Activated naive CD4-positive, alpha-beta T cell treated with anti-CD3 and anti-CD28 coated beads for 36 hours (primary cell): ENCODE measurements at regions not wholly inside any gene's neighbourhood (a gene's known extent, or its start where the extent isn't known, plus 50 kb on each side); places are given as distances from the start of the nearest gene placed in this dataset.
"Not testable (repeated sequence)": the region's sequence is repeated elsewhere in the genome, so short reads cannot be mapped to it uniquely, and the experiment has no call there.

Experiments
- CTCF ChIA-PET: fragments of 350-600 bp; sonication (Branson Sonifier 250); formaldehyde crosslinking; loops from one replicate; lab custom pipeline; 2021; ENCODE audit warnings: antibody characterized with exemption; lab: Charles Lee
- DNase-seq: peaks from one replicate; pipeline ENCODE4 v3.0.0-alpha.2; 2020
- H3K27ac Mint-ChIP-seq: one replicate; pipeline ENCODE4 v1.8.0; 2021; ENCODE audit warnings: mild to moderate bottlenecking, mixed read lengths
- H3K27me3 Mint-ChIP-seq: one replicate; pipeline ENCODE4 v1.8.0; 2021; ENCODE audit warnings: low read depth, mixed read lengths
- H3K36me3 Mint-ChIP-seq: one replicate; pipeline ENCODE4 v1.8.0; 2021; ENCODE audit warnings: low read depth, mixed read lengths
- H3K4me1 Mint-ChIP-seq: one replicate; pipeline ENCODE4 v1.8.0; 2021; ENCODE audit warnings: low read depth, mixed read lengths
- H3K4me3 Mint-ChIP-seq: one replicate; pipeline ENCODE4 v1.8.0; 2021; ENCODE audit warnings: mild to moderate bottlenecking, moderate library complexity, mixed read lengths
- H3K9me3 Mint-ChIP-seq: one replicate; pipeline ENCODE4 v1.8.0; 2021; ENCODE audit warnings: mixed read lengths
- intact Hi-C: fragments of 100-400 bp; cut with micrococcal nuclease; formaldehyde crosslinking; loops from one replicate; pipeline ENCODE4 v1.15.1; 2023

DNA sequence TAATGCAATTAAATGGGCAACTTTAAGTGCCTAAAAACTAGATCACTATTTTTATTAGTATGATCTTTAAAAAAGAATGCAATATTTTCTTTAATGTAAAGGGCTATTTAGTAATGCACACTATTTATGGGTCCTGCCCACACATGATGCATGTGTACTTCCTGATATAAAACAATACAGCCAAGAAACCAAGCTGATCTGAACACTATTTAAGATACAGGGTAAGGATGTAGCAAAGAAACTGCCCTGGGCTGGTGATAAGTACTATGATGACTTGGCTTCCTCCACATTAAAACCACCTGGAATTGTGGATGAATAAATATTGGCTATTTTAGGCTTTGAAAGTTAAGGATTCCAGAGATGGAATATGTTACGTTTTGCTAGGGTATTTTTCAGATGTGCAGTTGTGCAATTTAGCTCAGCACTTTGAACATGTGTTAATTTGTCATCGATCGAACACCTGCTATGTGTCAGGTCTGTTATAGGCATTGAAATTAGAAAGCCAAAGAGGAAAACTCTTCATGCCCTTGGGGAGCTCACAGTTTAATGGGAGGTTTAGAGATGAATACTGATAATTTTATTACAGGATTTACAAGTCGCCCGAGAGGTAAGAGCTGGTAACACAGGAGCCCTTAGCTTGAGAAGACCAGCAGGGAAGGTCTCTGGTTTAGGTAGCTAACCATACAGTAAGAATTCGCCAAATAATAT is 276.7 kb downstream of the PLK2 start:
- Mint-ChIP-seq H3K4me3 (no peak overlapping the region), H3K4me1 (no peaks in the 10 kb centered on the region), H3K27me3 (no peaks in the 10 kb centered on the region), H3K27ac (no peak overlapping the region), H3K36me3 (no peaks in the 10 kb centered on the region), H3K9me3 (no peaks in the 10 kb centered on the region)
- intact Hi-C loops: no loop called here
- CTCF ChIA-PET: no interaction called here
- DNase-seq: no peak

DNA sequence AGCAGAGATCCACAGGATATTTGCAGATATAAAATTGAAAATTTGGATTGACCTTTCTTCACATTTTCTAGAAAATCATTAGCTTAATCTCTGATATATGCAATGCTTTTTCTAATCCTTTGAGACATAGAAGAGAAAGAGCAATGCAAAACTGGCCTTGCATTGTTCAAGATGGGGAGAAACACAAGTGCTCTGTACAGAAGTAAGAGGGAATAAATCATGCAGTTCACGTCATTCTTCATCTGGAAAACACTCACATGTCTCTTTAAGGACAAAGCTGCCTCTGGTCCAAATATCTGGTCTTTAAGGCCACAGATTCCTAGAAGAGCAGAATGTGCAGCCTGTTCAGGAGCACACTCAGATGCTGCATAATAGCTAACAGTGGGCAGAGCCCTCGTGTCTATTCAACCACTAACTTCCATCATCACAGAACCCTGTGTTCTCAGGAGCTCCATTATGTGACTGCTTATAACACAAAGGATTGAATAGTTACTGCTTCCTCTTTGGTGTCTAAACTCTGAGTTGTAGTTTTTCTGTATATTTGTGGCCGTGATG is 277.5 kb downstream of the PLK2 start:
- no peak for DNase-seq
- no peaks in the 10 kb centered on the region for H3K36me3 Mint-ChIP-seq
- no peak overlapping the region for H3K4me3 Mint-ChIP-seq
- intact Hi-C loops: no loop called here
- H3K27me3 Mint-ChIP-seq: no peaks in the 10 kb centered on the region
- H3K27ac Mint-ChIP-seq: no peak overlapping the region
- H3K9me3 Mint-ChIP-seq: no peaks in the 10 kb centered on the region
- H3K4me1 Mint-ChIP-seq: no peaks in the 10 kb centered on the region
- CTCF ChIA-PET: no interaction called here

DNA sequence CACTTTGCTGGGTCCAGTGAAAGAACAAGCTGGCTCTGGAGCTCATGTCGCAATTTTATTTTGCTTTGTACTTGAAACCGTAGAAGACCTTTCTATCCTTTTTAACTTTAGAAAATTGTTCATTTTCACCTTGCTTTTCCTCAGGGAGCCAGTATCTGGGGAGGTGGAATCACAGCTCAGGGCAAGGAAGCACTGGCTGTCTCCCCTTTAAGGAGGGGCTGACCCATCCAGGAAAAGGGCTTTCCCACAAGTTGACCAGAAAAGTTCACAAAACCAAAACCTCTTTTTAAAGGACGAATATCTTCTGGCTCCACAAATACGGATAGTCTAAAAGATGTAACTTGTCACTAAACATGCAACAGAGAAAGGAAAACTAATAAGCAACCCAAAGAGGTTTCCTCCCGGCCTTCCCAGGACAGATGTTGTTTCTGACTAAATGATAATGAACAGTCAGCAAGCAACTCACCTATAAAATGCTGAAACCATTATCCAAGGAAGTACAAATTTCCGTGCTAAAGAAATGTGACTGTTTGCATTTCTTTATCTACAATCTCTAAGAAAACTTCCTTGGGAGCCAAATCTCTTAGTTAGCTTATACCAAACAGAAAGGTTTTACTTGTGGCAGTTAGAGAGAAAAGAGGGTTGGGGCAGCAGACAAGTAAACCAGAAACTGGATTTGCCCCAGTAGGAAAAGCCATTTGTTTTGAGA is 278.2 kb downstream of the PLK2 start:
- DNase-seq: no peak
- no peaks in the 10 kb centered on the region for H3K9me3 Mint-ChIP-seq
- CTCF ChIA-PET: no interaction called here
- no peak overlapping the region for H3K4me3 Mint-ChIP-seq
- no peaks in the 10 kb centered on the region for H3K36me3 Mint-ChIP-seq
- H3K4me1 Mint-ChIP-seq: no peaks in the 10 kb centered on the region
- intact Hi-C loops: no loop called here
- no peak overlapping the region for H3K27ac Mint-ChIP-seq
- no peaks in the 10 kb centered on the region for H3K27me3 Mint-ChIP-seq

DNA sequence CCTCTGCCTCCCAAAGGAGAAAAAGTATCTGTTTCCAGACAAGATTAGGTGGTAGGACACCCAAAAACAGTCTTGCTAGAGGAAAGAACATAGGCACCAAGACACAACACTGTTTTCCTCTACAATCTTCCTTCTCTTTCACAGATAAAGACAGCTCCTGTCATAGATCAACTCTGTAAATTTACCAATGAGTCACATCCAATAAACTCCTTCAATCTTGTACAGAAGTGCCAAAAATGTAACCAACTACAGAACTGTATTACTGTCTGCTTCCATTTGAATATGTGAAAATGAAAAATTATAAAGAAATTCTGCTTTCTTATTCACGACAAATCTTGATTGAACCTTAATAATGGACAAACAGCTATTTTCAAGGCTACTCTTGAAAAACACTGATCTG is 286.9 kb downstream of the PLK2 start:
- CTCF ChIA-PET: no interaction called here
- H3K27me3 Mint-ChIP-seq: peaks cover 2% of the 10 kb centered on the region
- H3K36me3 Mint-ChIP-seq: no peaks in the 10 kb centered on the region
- DNase-seq: no peak
- intact Hi-C loops: no loop called here
- no peak overlapping the region for H3K27ac Mint-ChIP-seq
- no peaks in the 10 kb centered on the region for H3K4me1 Mint-ChIP-seq
- no peaks in the 10 kb centered on the region for H3K9me3 Mint-ChIP-seq
- H3K4me3 Mint-ChIP-seq: no peak overlapping the region

DNA sequence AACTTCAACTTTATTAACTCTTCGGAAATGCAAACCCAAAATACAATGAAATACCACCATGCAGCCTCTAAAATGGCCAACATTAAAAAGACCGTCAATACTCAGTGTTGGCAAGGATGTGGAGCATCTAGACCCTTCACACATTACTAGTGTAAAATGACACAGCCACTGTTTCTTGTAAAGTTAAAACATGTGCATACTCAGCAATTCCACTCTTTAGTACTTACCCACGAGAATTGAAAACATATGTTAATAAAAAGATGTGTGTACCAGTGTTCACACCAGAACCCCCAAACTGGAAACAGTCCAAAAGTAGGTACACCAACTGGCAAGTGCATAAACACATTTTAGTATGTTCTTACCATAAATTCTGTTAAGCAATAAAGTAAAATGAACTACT is 294.7 kb downstream of the PLK2 start:
- intact Hi-C loops: no loop called here

DNA sequence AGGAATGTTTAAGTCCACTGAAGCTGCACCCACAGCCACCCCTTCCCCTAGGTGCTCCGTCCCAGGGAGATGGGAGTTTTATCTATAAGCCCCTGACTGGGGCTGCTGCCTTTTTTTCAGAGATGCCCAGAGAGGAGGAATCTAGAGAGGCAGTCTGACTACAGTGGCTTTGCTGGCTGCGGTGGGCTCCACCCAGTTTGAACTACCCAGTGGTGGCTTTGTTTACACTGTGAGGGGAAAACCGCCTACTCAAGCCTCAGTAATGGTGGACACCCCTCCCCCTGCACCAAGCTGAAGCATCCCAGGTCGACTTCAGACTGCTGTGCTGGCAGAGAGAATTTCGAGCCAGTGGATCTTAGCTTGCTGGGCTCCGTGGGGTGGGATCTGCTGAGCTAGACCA is 298.0 kb downstream of the PLK2 start:
- H3K4me1 Mint-ChIP-seq, H3K27me3 Mint-ChIP-seq, CTCF ChIA-PET, DNase-seq, H3K27ac Mint-ChIP-seq, H3K9me3 Mint-ChIP-seq, H3K4me3 Mint-ChIP-seq, H3K36me3 Mint-ChIP-seq, intact Hi-C loops: not testable (repeated sequence)

More for the DNA sequence above, 294.7 kb downstream of the PLK2 start:
- H3K27ac Mint-ChIP-seq: no peak overlapping the region
- no peak overlapping the region for H3K4me3 Mint-ChIP-seq
- CTCF ChIA-PET: interaction anchor here (0.6 kb wide), 1 partner anchor 1263 kb away, joined by 3 read pairs; no protein-coding TSS in a partner anchor
- no peaks in the 10 kb centered on the region for H3K36me3 Mint-ChIP-seq
- H3K9me3 Mint-ChIP-seq: no peaks in the 10 kb centered on the region
- peaks cover 2% of the 10 kb centered on the region for H3K27me3 Mint-ChIP-seq
- no peak for DNase-seq
- H3K4me1 Mint-ChIP-seq: no peaks in the 10 kb centered on the region

DNA sequence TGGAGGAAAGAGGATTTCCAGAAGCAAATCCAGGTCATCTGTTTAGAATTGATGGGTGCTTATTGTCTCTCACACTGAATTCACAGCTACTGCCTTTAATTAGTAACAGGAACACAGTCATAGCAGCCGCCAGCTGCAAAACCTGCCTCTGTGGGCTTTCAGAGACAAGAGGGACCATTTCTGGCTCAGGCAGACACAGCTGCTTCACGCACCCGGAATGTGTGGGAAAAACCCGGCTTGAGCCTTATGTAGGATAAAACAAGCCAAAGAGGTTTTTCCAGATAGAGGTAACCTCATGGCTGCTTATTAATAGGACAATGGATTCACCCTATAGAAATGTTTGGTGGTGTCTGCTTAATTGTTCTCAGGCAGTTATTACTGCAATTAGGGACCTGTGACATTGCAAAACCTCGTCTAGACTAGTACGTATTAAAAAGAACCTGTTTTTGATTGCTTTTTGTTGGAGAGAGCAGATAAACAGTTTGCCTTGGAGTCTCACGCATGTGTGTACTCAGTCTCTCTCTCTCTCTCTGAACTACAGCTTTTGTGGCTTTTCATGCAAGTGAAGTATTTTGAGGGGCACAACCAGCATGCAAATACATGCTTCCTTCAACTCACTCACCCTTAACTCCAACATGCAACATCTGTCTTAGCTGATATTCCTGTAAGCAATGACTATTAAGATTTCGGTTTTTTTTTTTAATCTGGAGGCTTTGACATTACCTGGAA is 302.7 kb downstream of the PLK2 start:
- no peak for DNase-seq
- CTCF ChIA-PET: no interaction called here
- intact Hi-C loops: no loop called here
- no peak overlapping the region for H3K4me3 Mint-ChIP-seq
- no peaks in the 10 kb centered on the region for H3K36me3 Mint-ChIP-seq
- no peaks in the 10 kb centered on the region for H3K4me1 Mint-ChIP-seq
- H3K27me3 Mint-ChIP-seq: peaks cover 3% of the 10 kb centered on the region
- H3K27ac Mint-ChIP-seq: no peak overlapping the region
- no peaks in the 10 kb centered on the region for H3K9me3 Mint-ChIP-seq

DNA sequence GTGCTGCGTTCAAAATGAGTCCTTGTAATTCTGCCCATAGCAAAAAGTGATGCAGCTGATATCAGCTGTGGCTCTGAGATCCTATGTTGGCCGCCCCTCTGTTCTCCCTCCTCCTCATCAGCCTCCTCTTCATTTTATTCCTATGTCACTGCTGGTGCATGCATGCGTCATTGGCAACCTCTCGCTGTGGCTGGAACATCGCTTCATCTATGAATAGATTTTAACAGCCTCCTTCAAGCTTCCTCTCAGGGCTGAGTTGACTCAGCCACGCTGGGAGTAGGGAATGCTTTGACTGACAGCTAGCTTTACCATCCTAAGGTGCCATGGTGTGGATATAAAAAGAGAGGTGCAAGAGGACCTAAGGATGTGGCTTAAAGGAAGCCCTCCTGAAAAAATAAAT is 303.5 kb downstream of the PLK2 start:
- Mint-ChIP-seq H3K4me3 (no peak overlapping the region), H3K4me1 (no peaks in the 10 kb centered on the region), H3K9me3 (no peaks in the 10 kb centered on the region), H3K27ac (no peak overlapping the region), H3K36me3 (no peaks in the 10 kb centered on the region), H3K27me3 (peaks cover 6% of the 10 kb centered on the region)
- intact Hi-C loops: no loop called here
- no peak for DNase-seq
- CTCF ChIA-PET: no interaction called here

DNA sequence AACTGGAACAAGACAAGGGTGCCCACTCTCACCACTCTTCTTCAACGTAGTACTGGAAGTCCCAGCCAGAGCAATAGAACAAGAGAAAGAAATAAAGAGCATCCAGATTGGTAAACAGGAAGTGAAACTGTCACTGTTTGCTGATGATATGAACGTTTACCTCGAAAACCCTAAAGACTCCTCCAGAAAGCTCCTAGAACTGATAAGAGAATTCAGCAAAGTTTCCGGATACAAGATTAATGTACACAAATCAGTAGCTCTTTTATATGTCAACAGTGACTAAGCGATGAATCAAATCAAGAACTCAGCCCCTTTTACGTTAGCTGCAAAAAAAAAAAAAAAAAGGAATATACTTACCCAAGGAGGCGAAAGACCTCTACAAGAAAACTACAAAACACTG is 306.6 kb downstream of the PLK2 start:
- H3K27me3 Mint-ChIP-seq: peaks cover 4% of the 10 kb centered on the region
- intact Hi-C loops: no loop called here
- no peaks in the 10 kb centered on the region for H3K9me3 Mint-ChIP-seq
- no peak for DNase-seq
- CTCF ChIA-PET: no interaction called here
- H3K4me3 Mint-ChIP-seq: no peak overlapping the region
- no peak overlapping the region for H3K27ac Mint-ChIP-seq
- H3K4me1 Mint-ChIP-seq: no peaks in the 10 kb centered on the region
- no peaks in the 10 kb centered on the region for H3K36me3 Mint-ChIP-seq

DNA sequence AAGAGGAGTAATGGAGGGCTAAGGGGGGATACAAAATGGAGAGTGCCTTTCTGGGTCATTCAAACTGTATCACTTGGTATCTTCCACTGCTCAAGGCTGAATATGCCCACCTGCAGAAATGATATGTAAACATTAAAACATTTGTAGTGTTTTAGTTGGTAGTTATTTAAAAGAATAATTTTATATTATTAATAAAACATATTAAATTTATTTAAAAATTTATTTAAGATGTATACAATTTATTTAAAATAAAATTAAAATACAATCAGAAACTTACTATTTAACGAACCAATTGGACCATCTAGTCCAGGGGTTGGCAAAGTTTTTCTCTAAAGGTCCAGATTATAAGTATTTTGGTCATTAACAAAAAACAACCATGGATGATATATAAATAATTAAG is 308.5 kb downstream of the PLK2 start:
- no peak overlapping the region for H3K4me3 Mint-ChIP-seq
- peaks cover 4% of the 10 kb centered on the region for H3K27me3 Mint-ChIP-seq
- no peaks in the 10 kb centered on the region for H3K9me3 Mint-ChIP-seq
- CTCF ChIA-PET: no interaction called here
- DNase-seq: no peak
- no peak overlapping the region for H3K27ac Mint-ChIP-seq
- intact Hi-C loops: no loop called here
- H3K36me3 Mint-ChIP-seq: no peaks in the 10 kb centered on the region
- H3K4me1 Mint-ChIP-seq: no peaks in the 10 kb centered on the region

DNA sequence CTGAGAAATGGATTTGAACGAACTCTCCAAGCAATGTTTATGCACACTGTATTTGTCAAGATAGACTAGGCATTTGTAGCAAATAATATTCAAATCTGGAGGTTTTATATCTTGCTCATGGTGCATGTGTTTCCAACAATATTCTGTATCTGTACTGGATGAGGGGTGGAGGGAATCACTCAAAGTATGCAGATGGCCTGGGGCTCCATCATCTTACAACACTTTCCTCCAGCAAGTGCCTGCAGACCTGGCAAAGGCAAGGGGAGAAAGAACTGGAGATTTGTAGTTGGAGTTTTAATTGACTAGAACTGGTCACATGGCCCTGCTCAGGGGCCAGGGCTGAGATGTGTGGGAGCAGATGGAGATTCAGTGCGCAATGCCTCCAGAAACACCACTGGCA is 309.0 kb downstream of the PLK2 start:
- H3K27me3 Mint-ChIP-seq: peaks cover 4% of the 10 kb centered on the region
- no peaks in the 10 kb centered on the region for H3K4me1 Mint-ChIP-seq
- H3K9me3 Mint-ChIP-seq: no peaks in the 10 kb centered on the region
- no peaks in the 10 kb centered on the region for H3K36me3 Mint-ChIP-seq
- DNase-seq: no peak
- no peak overlapping the region for H3K27ac Mint-ChIP-seq
- H3K4me3 Mint-ChIP-seq: no peak overlapping the region
- intact Hi-C loops: no loop called here
- CTCF ChIA-PET: no interaction called here

DNA sequence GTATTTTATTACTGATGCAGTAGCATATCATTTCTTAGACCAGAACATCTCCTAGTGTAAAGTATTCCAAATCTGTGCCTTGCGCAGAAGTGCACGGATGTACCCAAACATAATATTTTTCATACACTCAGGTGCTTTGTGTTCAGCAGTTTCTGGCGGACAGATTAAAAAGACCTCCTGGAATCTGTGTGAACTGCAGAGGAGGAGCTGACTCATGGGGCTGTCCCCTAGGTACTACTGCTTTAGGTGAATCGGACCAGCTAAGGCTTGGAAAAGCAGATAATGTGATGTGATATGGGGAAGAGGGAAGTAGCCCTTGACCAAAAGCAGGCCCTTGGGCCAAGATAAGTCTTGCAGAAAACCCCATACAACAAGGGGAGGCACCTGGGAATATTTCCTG is 310.1 kb downstream of the PLK2 start:
- no peak for DNase-seq
- Mint-ChIP-seq H3K4me1 (no peaks in the 10 kb centered on the region), H3K4me3 (no peak overlapping the region), H3K27ac (no peak overlapping the region), H3K9me3 (no peaks in the 10 kb centered on the region), H3K36me3 (no peaks in the 10 kb centered on the region), H3K27me3 (peaks cover 7% of the 10 kb centered on the region)
- CTCF ChIA-PET: no interaction called here
- intact Hi-C loops: no loop called here
